Endothelial cell of umbilical vein (primary cell): ENCODE measurements at regions not wholly inside any gene's neighbourhood (a gene's known extent, or its start where the extent isn't known, plus 50 kb on each side); places are given as distances from the start of the nearest gene placed in this dataset.

Experiments used
- BruUV-seq: library from RNA; stranded (reverse); fragments of 400-500 nt; replicated peaks from 2 replicates; lab custom pipeline; 2021; lab: Mats Ljungman, UMichigan
- CTCF ChIA-PET: fragments of 300-600, 350-600 bp; sonication (Branson Sonifier 250); formaldehyde crosslinking; loops from one replicate; lab custom pipeline; 2021; ENCODE audit warnings: antibody characterized with exemption, inconsistent platforms; lab: Charles Lee
- POLR2A ChIA-PET: fragments of 300-600, 350-600 bp; sonication (Branson Sonifier 250); formaldehyde crosslinking; loops from one replicate; lab custom pipeline; 2021; ENCODE audit warnings: antibody characterized with exemption, inconsistent platforms; lab: Charles Lee
- DNase-seq: peaks from one replicate; pipeline ENCODE4 v3.0.0-alpha.2; 2011; ENCODE audit warnings: low read depth, low spot score
- FAIRE-seq: peaks from 2 replicates; lab custom pipeline; 2011; peaks lifted over from hg19 to GRCh38; lab: Jason Lieb, UNC
- H2AFZ ChIP-seq: 2 replicates; pipeline ENCODE4 v1.6.0; 2012; ENCODE audit warnings: low read depth, low read length, control low read depth, inconsistent platforms
- H3K27ac ChIP-seq: 2 replicates; pipeline ENCODE4 v1.5.1; 2011; ENCODE audit warnings: low read depth, mild to moderate bottlenecking, control low read depth, low read length, moderate library complexity; ENCODE audit not compliant: insufficient read depth
- H3K27me3 ChIP-seq, 2 experiments: 2 replicates each; pipeline versions ENCODE4 v1.6.0 to v1.6.1; 2011; ENCODE audit warnings: low read length in 2 of 2, mixed read lengths in 1 of 2; ENCODE audit not compliant: control insufficient read depth in 2 of 2, insufficient read depth in 2 of 2
- H3K36me3 ChIP-seq, 2 experiments: 2 replicates in 1 of 2; 3 replicates in 1 of 2; pipeline ENCODE4 v1.5.1; 2011; ENCODE audit warnings: low read length in 2 of 2, mild to moderate bottlenecking in 1 of 2, moderate library complexity in 1 of 2; ENCODE audit not compliant: control insufficient read depth in 2 of 2, insufficient read depth in 2 of 2; ENCODE audit errors: extremely low read depth in 1 of 2
- H3K4me1 ChIP-seq: 3 replicates; pipeline ENCODE4 v1.5.1; 2011; ENCODE audit warnings: mild to moderate bottlenecking, low read length; ENCODE audit not compliant: control insufficient read depth, insufficient read depth; ENCODE audit errors: extremely low read depth
- H3K4me2 ChIP-seq: 2 replicates; pipeline ENCODE4 v1.6.1; 2011; ENCODE audit warnings: low read length, control low read depth, mixed read lengths; ENCODE audit not compliant: insufficient read depth
- H3K4me3 ChIP-seq, 3 experiments: fragments of 200-600 bp in 1 of 3; sonication (generic), shearing (Covaris generic) in 1 of 3; replicated peaks in 1 of 3; 2 replicates each; pipeline ENCODE4 v1.5.1; 2011 to 2016; ENCODE audit warnings: control low read depth in 3 of 3, low read length in 3 of 3, mild to moderate bottlenecking in 2 of 3, inconsistent platforms in 1 of 3, low read depth in 1 of 3, moderate library complexity in 1 of 3; ENCODE audit not compliant: insufficient read depth in 1 of 3
- H3K79me2 ChIP-seq: 2 replicates; pipeline ENCODE4 v1.6.0; 2012; ENCODE audit warnings: low read length, inconsistent platforms; ENCODE audit not compliant: control insufficient read depth, insufficient read depth
- H3K9ac ChIP-seq: replicated peaks from 2 replicates; pipeline ENCODE3; 2011; ENCODE audit warnings: low read length, control low read depth; ENCODE audit not compliant: insufficient read depth; ENCODE audit errors: extremely low read depth
- H3K9me1 ChIP-seq: replicated peaks from 3 replicates; pipeline ENCODE4 v1.6.0; 2011; ENCODE audit warnings: mild to moderate bottlenecking, low read length; ENCODE audit not compliant: control insufficient read depth, insufficient read depth; ENCODE audit errors: extremely low read depth
- H3K9me3 ChIP-seq: replicated peaks from 2 replicates; pipeline ENCODE4 v1.5.1; 2012; ENCODE audit warnings: low read length, inconsistent platforms; ENCODE audit not compliant: control insufficient read depth, insufficient read depth
- H4K20me1 ChIP-seq: replicated peaks from 2 replicates; pipeline ENCODE3; 2011; ENCODE audit warnings: mild to moderate bottlenecking, low read length; ENCODE audit not compliant: control insufficient read depth, insufficient read depth; ENCODE audit errors: extremely low read depth
- CTCF ChIP-seq, 2 donors: IDR thresholded peaks; 1 replicate in 1 of 2; 2 replicates in 1 of 2; pipeline ENCODE4 v1.5.1; 2011; ENCODE audit warnings: low read length in 2 of 2, mild to moderate bottlenecking in 2 of 2, moderate library complexity in 2 of 2, control low read depth in 1 of 2, inconsistent platforms in 1 of 2, low read depth in 1 of 2; ENCODE audit not compliant: insufficient read depth in 1 of 2; ENCODE audit errors: extremely low read depth in 1 of 2
- EZH2 ChIP-seq: IDR thresholded peaks from 2 replicates; pipeline ENCODE4 v1.6.1; 2012; ENCODE audit warnings: borderline replicate concordance, low read depth, mild to moderate bottlenecking, moderate library complexity, low read length, inconsistent platforms; ENCODE audit not compliant: severe bottlenecking
- FOS ChIP-seq: IDR thresholded peaks from 2 replicates; pipeline ENCODE4 v1.6.1; 2011; ENCODE audit warnings: mild to moderate bottlenecking, low read length, moderate library complexity, borderline replicate concordance; ENCODE audit not compliant: insufficient read depth
- GATA2 ChIP-seq: IDR thresholded peaks from 2 replicates; pipeline ENCODE4 v1.7.0; 2011; ENCODE audit warnings: low read depth, mild to moderate bottlenecking, moderate library complexity, mixed read lengths, low read length; ENCODE audit not compliant: insufficient read length, insufficient read depth
- JUN ChIP-seq: IDR thresholded peaks from 2 replicates; pipeline ENCODE4 v1.6.1; 2011; ENCODE audit warnings: borderline replicate concordance, low read depth; ENCODE audit not compliant: insufficient read length, insufficient read depth
- MAX ChIP-seq: IDR thresholded peaks from 2 replicates; pipeline ENCODE4 v1.6.1; 2011; ENCODE audit not compliant: insufficient read depth, insufficient read length
- MYC ChIP-seq: IDR thresholded peaks from one replicate; pipeline ENCODE4 v1.6.1; 2011; ENCODE audit warnings: mild to moderate bottlenecking, low read depth, low read length
- POLR2A ChIP-seq: IDR thresholded peaks from 2 replicates; pipeline ENCODE4 v1.6.1; 2012; ENCODE audit warnings: low read depth, mild to moderate bottlenecking, control low read depth, low read length
- POLR2AphosphoS5 ChIP-seq: IDR thresholded peaks from 2 replicates; pipeline ENCODE4 v1.6.1; 2012; ENCODE audit warnings: low read depth, mild to moderate bottlenecking, control low read depth, low read length, moderate library complexity; ENCODE audit not compliant: insufficient read depth
- dilution Hi-C: fragments of 300-500 bp; cut with MboI; formaldehyde crosslinking; loops from one replicate; pipeline ENCODE4 v1.15.0; 2019; ENCODE audit warnings: low sequenced_read_pairs; ENCODE audit not compliant: extremely low pct_ligation_motif_present
- intact Hi-C: fragments of 100-400 bp; cut with micrococcal nuclease; formaldehyde crosslinking; loops from one replicate; pipeline ENCODE4 v1.10.0; 2022

- DNase-seq (no peak), FAIRE-seq (no peak)
- H3K9me3 ChIP-seq, result no peaks in the 10 kb centered on the region
- ChIA-PET POLR2A (no interaction called here), CTCF (no interaction called here)
- TF ChIP-seq FOS (no peak), MYC (no peak), MAX (no peak), POLR2AphosphoS5 (no peak), CTCF (IDR thresholded peaks at IDR 0.05; ENCODE audit: extremely low read depth in 1 of 2, insufficient read depth in 1 of 2, low read depth in 1 of 2, low read length in 2 of 2) (no peak), POLR2A (no peak), JUN (no peak), EZH2 (no peak), GATA2 (no peak)
- no peak overlapping the region for H2AFZ ChIP-seq
- H3K36me3 ChIP-seq, result no peaks in the 10 kb centered on the region
- H3K27me3 ChIP-seq, result peaks cover 0 to 4% of the 10 kb centered on the region in 2 experiments
- H3K79me2 ChIP-seq, result no peaks in the 10 kb centered on the region
- H3K9ac ChIP-seq, result no peak overlapping the region
- no peaks in the 10 kb centered on the region for H3K9me1 ChIP-seq
- no peak overlapping the region for H3K4me3 ChIP-seq
- no TSS peak for BruUV-seq
- dilution Hi-C loops, result no loop called here
- no peak overlapping the region for H3K4me2 ChIP-seq
- H3K27ac ChIP-seq, result no peak overlapping the region
- no peaks in the 10 kb centered on the region for H3K4me1 ChIP-seq
- H4K20me1 ChIP-seq, result no peaks in the 10 kb centered on the region
- intact Hi-C loops, result no loop called here
Observed at GRCh38 chr1:112271270-112271669, 124.7 kb upstream of the CTTNBP2NL start.
